GM10266 (cell line): ENCODE measurements at regions not wholly inside any gene's neighbourhood (a gene's known extent, or its start where the extent isn't known, plus 50 kb on each side); places are given as distances from the start of the nearest gene placed in this dataset.

Experiments used
- DNase-seq: peaks from one replicate; pipeline ENCODE4 v3.0.0; 2012; ENCODE audit errors: extremely low spot score
- TF ChIP-seq, protein P1 (sequence below): IDR thresholded peaks from 2 replicates; pipeline ENCODE4 v1.5.1; 2012; ENCODE audit warnings: mild to moderate bottlenecking, low read depth; ENCODE audit not compliant: control insufficient read depth, insufficient read depth; ENCODE audit errors: missing control alignments

DNA sequence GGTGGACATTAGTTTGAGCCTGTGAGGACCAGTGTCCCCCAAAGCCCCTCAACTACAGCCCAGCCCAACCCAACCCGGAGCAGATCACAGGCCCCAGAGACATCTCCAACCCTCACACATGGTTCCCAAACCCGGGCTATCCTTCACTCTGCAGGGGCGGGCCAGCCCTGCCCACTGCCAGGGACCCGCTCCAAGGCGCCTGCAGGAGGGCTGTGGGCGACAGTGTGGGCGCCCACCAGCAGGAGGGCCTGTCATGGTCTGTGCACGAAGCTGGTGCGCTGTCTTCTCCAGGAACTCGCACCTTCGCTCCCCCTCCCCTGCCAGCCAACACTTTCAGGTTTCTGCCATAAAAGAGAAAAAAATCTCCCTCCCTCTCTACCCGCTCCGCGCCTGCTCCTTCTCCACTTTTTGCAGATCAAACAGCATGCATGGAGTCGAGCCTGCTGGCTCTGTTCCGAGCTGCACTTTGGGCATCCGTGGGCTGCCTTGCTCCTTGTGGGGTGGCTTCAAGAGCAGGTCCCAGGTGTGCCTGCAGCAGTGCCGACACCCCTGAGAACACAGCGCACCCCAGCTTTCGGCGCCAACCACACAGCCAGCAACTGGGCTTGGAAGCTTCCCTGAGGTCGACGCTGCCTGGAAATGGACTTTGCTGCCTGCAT, 133.7 kb upstream of the PPP1R26 start:
- TF ChIP-seq, protein P1, sequence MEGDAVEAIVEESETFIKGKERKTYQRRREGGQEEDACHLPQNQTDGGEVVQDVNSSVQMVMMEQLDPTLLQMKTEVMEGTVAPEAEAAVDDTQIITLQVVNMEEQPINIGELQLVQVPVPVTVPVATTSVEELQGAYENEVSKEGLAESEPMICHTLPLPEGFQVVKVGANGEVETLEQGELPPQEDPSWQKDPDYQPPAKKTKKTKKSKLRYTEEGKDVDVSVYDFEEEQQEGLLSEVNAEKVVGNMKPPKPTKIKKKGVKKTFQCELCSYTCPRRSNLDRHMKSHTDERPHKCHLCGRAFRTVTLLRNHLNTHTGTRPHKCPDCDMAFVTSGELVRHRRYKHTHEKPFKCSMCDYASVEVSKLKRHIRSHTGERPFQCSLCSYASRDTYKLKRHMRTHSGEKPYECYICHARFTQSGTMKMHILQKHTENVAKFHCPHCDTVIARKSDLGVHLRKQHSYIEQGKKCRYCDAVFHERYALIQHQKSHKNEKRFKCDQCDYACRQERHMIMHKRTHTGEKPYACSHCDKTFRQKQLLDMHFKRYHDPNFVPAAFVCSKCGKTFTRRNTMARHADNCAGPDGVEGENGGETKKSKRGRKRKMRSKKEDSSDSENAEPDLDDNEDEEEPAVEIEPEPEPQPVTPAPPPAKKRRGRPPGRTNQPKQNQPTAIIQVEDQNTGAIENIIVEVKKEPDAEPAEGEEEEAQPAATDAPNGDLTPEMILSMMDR: no peak
- DNase-seq: no peak

- no peak for DNase-seq
- TF ChIP-seq, protein P1: no peak
Observed at GRCh38 chr9:135346438-135347050, 133.0 kb upstream of the PPP1R26 start.

GRCh38 chr9:135347461-135347860, 132.1 kb upstream of the PPP1R26 start:
- TF ChIP-seq, protein P1: no peak
- no peak for DNase-seq

DNA sequence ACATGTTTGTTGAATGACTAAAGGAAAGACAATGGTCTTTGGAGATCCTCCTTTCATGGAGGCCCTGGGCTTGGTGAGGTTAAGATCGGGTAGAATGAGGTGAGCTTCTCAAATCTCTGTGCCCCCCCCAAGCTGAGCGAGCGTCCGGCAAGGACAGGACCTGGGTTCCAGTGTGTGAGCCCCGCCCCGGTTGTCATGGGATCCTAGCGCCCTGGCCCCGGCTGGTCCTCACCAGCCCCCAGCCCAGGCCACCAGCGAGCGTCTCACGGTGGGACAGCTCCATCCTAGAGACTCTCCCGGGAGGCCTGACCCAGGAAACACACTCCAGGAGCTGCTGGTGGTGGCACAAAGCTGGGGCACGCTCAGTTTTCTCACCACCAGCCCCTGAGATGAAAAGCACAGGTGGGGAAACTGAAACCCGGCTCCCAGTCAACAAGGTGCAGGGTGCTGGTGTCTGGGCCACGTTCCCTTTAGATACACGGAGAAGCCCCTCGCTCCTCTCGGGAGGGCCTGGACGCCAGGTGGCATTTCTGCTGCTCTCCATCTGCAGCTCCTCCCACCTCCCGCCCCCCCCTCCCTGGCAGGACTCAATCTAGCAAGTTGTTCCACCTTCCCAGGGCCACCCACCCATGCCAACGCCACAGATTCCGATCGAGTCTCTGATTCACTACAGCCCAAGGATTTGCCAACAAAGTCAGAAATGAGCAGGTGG, 131.3 kb upstream of the PPP1R26 start:
- TF ChIP-seq, protein P1: no peak

GRCh38 chr9:135348788-135349150, 130.8 kb upstream of the PPP1R26 start:
- TF ChIP-seq, protein P1: no peak
- no peak for DNase-seq

More for the DNA sequence above, 131.3 kb upstream of the PPP1R26 start:
- DNase-seq: no peak

DNA sequence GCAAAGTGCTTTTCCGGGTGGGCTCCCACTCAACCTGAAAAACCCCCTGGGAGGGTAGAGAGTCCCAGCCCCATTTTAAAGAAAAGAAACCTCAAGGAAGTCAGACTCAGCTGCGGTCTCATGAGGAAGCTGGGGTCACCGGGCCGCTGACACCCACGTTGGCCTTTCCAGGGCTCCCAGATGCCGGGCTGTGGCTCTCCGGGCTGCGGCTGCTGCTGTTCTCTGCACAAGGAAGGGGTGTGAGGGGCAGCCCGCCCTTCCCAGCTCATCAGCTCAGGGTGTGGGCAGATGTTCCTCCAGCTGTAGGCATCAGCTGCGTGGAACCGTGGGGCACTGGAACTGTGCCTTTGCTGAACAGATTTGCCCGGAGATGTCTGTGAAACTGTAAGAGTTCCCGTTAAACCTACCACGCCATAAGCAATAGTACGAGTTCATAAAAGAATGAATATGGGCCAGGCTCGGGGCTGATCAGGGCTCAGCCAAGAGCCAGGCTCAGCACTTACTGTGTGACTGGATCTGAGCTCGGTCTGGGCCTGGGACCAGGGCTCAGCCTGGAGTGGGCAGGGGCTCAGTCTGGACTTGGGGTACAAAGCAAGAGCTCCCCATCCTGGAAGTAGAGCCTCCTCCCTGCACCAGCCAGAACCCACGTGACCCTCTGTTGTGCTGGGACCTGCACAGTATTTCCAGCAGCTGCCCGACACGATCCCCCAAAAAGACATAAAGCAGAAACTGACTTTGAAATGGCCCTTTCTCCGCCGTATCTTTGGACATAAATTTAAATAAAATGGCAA, 130.2 kb upstream of the PPP1R26 start:
- DNase-seq: no peak

More for the DNA sequence above, 130.2 kb upstream of the PPP1R26 start:
- TF ChIP-seq, protein P1: no peak
